ENCODE measurements at regions not wholly inside any gene's neighbourhood (a gene's known extent, or its start where the extent isn't known, plus 50 kb on each side); places are given as distances from the start of the nearest gene placed in this dataset.

DNA sequence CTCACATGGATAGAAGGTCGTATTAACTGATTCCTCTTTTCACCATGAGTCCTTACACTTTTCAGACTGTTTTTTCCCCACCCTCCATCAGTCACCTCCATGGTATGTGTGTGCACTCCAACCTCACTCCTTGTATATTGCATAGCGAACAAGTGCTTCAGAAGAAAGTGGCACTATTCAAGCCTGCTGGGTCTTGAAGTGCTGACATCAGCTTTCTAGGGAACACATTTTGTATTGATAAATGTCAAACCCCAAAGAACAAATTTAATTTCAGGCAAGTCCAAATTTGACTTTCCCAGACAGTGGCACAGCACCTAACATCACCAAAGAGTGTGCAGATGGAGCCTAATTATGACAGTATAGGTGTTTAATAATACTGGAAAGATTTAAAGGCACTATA is 617.4 kb upstream of the STXBP6 start (continued):
- TF ChIP-seq, protein P1, sequence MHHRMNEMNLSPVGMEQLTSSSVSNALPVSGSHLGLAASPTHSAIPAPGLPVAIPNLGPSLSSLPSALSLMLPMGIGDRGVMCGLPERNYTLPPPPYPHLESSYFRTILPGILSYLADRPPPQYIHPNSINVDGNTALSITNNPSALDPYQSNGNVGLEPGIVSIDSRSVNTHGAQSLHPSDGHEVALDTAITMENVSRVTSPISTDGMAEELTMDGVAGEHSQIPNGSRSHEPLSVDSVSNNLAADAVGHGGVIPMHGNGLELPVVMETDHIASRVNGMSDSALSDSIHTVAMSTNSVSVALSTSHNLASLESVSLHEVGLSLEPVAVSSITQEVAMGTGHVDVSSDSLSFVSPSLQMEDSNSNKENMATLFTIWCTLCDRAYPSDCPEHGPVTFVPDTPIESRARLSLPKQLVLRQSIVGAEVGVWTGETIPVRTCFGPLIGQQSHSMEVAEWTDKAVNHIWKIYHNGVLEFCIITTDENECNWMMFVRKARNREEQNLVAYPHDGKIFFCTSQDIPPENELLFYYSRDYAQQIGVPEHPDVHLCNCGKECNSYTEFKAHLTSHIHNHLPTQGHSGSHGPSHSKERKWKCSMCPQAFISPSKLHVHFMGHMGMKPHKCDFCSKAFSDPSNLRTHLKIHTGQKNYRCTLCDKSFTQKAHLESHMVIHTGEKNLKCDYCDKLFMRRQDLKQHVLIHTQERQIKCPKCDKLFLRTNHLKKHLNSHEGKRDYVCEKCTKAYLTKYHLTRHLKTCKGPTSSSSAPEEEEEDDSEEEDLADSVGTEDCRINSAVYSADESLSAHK (CRISPR knock-in tag; IDR thresholded peaks at IDR 0.05; ENCODE audit: borderline replicate concordance), result no peak
- TF ChIP-seq TOE1 (CRISPR knock-in tag; IDR thresholded peaks at IDR 0.05), result no peak
- no peak for TF ChIP-seq ZNF430 (CRISPR knock-in tag; IDR thresholded peaks at IDR 0.05)
- TF ChIP-seq PCBP2 (optimal IDR thresholded peaks at IDR 0.05; ENCODE audit: low read depth, low read length, poor library complexity, severe bottlenecking), result no peak
- TF ChIP-seq, protein P2, sequence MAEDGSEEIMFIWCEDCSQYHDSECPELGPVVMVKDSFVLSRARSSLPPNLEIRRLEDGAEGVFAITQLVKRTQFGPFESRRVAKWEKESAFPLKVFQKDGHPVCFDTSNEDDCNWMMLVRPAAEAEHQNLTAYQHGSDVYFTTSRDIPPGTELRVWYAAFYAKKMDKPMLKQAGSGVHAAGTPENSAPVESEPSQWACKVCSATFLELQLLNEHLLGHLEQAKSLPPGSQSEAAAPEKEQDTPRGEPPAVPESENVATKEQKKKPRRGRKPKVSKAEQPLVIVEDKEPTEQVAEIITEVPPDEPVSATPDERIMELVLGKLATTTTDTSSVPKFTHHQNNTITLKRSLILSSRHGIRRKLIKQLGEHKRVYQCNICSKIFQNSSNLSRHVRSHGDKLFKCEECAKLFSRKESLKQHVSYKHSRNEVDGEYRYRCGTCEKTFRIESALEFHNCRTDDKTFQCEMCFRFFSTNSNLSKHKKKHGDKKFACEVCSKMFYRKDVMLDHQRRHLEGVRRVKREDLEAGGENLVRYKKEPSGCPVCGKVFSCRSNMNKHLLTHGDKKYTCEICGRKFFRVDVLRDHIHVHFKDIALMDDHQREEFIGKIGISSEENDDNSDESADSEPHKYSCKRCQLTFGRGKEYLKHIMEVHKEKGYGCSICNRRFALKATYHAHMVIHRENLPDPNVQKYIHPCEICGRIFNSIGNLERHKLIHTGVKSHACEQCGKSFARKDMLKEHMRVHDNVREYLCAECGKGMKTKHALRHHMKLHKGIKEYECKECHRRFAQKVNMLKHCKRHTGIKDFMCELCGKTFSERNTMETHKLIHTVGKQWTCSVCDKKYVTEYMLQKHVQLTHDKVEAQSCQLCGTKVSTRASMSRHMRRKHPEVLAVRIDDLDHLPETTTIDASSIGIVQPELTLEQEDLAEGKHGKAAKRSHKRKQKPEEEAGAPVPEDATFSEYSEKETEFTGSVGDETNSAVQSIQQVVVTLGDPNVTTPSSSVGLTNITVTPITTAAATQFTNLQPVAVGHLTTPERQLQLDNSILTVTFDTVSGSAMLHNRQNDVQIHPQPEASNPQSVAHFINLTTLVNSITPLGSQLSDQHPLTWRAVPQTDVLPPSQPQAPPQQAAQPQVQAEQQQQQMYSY (CRISPR knock-in tag; IDR thresholded peaks at IDR 0.05), result no peak

DNA sequence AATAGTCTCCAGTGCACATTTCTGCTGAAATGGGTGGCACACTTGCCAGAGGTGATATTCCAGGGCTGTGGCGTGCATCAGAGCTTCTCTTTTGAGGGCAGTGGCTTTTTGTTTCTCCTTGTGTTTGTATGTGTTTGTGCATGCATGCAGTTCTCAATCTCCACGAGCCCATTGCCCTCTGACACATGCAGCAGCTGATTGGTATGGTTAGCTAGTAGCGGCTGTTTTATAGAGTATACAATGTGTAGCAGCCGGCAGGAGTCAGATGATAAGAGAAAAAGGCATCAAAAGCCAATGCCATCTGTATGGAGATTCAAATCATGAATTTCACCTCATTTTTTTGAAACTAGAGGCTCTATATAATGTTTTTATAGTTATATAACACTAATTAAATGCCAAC is 616.9 kb upstream of the STXBP6 start:
- 2% methylated on average over 4 of the region's 4 CpGs for WGBS (ENCODE audit: low lambda C conversion rate)
- CTCF ChIA-PET (ENCODE audit: low intra/inter-chr PET ratio, low total read pairs), result no interaction called here
- TF ChIP-seq SIN3B (IDR thresholded peaks at IDR 0.05; ENCODE audit: low read length) (no peak), NR2C2 (CRISPR knock-in tag; IDR thresholded peaks at IDR 0.05; ENCODE audit: borderline replicate concordance) (no peak), FOXP1 (IDR thresholded peaks at IDR 0.05) (no peak), FOXP1 (CRISPR knock-in tag; IDR thresholded peaks at IDR 0.05) (no peak), PHF5A (CRISPR knock-in tag; IDR thresholded peaks at IDR 0.05; ENCODE audit: low read depth, unreplicated experiment) (no peak), ONECUT2 (CRISPR knock-in tag; IDR thresholded peaks at IDR 0.05) (no peak), TGIF2 (CRISPR knock-in tag; IDR thresholded peaks at IDR 0.05) (no peak), JUND (CRISPR knock-in tag; IDR thresholded peaks at IDR 0.05) (no peak), ZNF441 (CRISPR knock-in tag; IDR thresholded peaks at IDR 0.05; ENCODE audit: borderline replicate concordance) (no peak), HOXD1 (CRISPR knock-in tag; IDR thresholded peaks at IDR 0.05) (no peak), ARNT2 (CRISPR knock-in tag; IDR thresholded peaks at IDR 0.05; ENCODE audit: low read depth) (no peak), NR3C1 (CRISPR knock-in tag; IDR thresholded peaks at IDR 0.05) (no peak)
- TF ChIP-seq, protein P3, sequence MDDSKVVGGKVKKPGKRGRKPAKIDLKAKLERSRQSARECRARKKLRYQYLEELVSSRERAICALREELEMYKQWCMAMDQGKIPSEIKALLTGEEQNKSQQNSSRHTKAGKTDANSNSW (CRISPR knock-in tag; IDR thresholded peaks at IDR 0.05; ENCODE audit: borderline replicate concordance), result no peak
- TF ChIP-seq, protein P4, sequence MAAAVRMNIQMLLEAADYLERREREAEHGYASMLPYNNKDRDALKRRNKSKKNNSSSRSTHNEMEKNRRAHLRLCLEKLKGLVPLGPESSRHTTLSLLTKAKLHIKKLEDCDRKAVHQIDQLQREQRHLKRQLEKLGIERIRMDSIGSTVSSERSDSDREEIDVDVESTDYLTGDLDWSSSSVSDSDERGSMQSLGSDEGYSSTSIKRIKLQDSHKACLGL (CRISPR knock-in tag; IDR thresholded peaks at IDR 0.05), result no peak
- TF ChIP-seq, protein P5, sequence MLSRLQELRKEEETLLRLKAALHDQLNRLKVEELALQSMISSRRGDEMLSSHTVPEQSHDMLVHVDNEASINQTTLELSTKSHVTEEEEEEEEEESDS (CRISPR knock-in tag; IDR thresholded peaks at IDR 0.05; ENCODE audit: borderline replicate concordance), result no peak

More for the DNA sequence above, 616.9 kb upstream of the STXBP6 start:
- H3K4me1 ChIP-seq (ENCODE audit: insufficient read depth, low read length), result no peaks in the 10 kb centered on the region
- H3K4me3 ChIP-seq (replicated peaks in 1 of 3; ENCODE audit: insufficient read depth in 1 of 3, low read depth in 2 of 3, low read length in 3 of 3), result no peak overlapping the region
- H4K20me1 ChIP-seq (ENCODE audit: insufficient read depth, low read length), result no peaks in the 10 kb centered on the region
- no peaks in the 10 kb centered on the region for H3K36me3 ChIP-seq (replicated peaks in 1 of 2; ENCODE audit: control insufficient read depth in 1 of 2, insufficient read depth in 2 of 2, low read length in 2 of 2)
- H3K27me3 ChIP-seq (ENCODE audit: control insufficient read depth in 1 of 2, insufficient read depth in 2 of 2, low read length in 2 of 2), result no peaks in the 10 kb centered on the region
- no peak for ATAC-seq
- FAIRE-seq, result no peak
- in situ Hi-C loops (cut with HindIII; ENCODE audit: extremely low pct_ligation_motif_present, low pct_unique_long_range_greater_than_20kb) (no loop called here), intact Hi-C loops (cut with micrococcal nuclease; ENCODE audit: unreplicated experiment) (no loop called here)
- H3K9ac ChIP-seq (ENCODE audit: insufficient read depth, low read depth, low read length), result no peak overlapping the region
- no peaks in the 10 kb centered on the region for H3K79me2 ChIP-seq (ENCODE audit: insufficient read depth, low read length)
- no peak for DNase-seq (ENCODE audit: low spot score)
- no peak overlapping the region for H2AFZ ChIP-seq (ENCODE audit: low read length)
- POLR2A ChIA-PET, result no interaction called here
- BruUV-seq (replicated peaks), result no TSS peak
- peaks cover 98% of the 10 kb centered on the region for H3K9me3 ChIP-seq (ENCODE audit: low read length)
- H3K4me2 ChIP-seq (ENCODE audit: low read depth, low read length), result no peak overlapping the region
- no peak overlapping the region for H3K27ac ChIP-seq (ENCODE audit: extremely low read length, insufficient read depth, low read length)

Data from HepG2 (cell line).